ENCODE measurements at regions not wholly inside any gene's neighbourhood (a gene's known extent, or its start where the extent isn't known, plus 50 kb on each side); places are given as distances from the start of the nearest gene placed in this dataset.
A peak's percentile ranks its signal among the peaks of the same experiment; 100 is the strongest.

GRCh38 chr19:31070146-31071065 lies 278.8 kb downstream of the TSHZ3 start:
- TF ChIP-seq CTCF (IDR thresholded peaks at IDR 0.05; ENCODE audit: control insufficient read depth, insufficient read depth, low read depth, low read length, missing control alignments), result no peak
- DNase-seq (ENCODE audit: low read depth), result no peak
- no peak overlapping the region for H3K4me3 ChIP-seq (ENCODE audit: control insufficient read depth, low read depth, low read length)

DNA sequence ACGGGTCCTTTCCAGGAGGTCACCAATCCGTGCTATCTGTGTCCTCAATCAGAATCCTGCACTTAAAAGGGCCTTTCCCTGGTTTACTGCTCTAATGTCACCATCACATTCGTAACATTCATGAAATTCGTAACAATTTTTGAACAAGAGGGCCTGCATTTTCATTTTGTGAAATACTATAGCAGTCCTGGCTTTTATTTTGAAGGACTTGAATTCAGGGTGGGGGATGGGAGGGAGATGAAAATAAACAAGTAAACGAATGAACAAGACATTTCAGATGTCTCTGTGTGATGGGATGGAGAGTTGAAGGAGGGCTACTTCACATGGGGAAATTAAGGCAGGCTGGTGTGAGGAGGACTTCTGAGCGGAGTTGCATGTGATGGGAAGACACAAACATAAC lies 281.0 kb downstream of the TSHZ3 start:
- no peak for TF ChIP-seq CTCF (IDR thresholded peaks at IDR 0.05; ENCODE audit: control insufficient read depth, insufficient read depth, low read depth, low read length, missing control alignments)
- no peak overlapping the region for H3K4me3 ChIP-seq (ENCODE audit: control insufficient read depth, low read depth, low read length)
- no peak for DNase-seq (ENCODE audit: low read depth)

- peak; percentile 35 for DNase-seq (ENCODE audit: low read depth)
- no peak for TF ChIP-seq CTCF (IDR thresholded peaks at IDR 0.05; ENCODE audit: control insufficient read depth, insufficient read depth, low read depth, low read length, missing control alignments)
- H3K4me3 ChIP-seq (ENCODE audit: control insufficient read depth, low read depth, low read length), result no peak overlapping the region
These were observed 282.9 kb downstream of the TSHZ3 start for GRCh38 chr19:31066385-31066784.

GRCh38 chr19:31064491-31064890 lies 284.7 kb downstream of the TSHZ3 start:
- H3K4me3 ChIP-seq (ENCODE audit: control insufficient read depth, low read depth, low read length), result no peak overlapping the region
- no peak for DNase-seq (ENCODE audit: low read depth)
- TF ChIP-seq CTCF (IDR thresholded peaks at IDR 0.05; ENCODE audit: control insufficient read depth, insufficient read depth, low read depth, low read length, missing control alignments), result no peak

GRCh38 chr19:31058676-31059340 lies 290.4 kb downstream of the TSHZ3 start:
- no peak overlapping the region for H3K4me3 ChIP-seq (ENCODE audit: control insufficient read depth, low read depth, low read length)
- no peak for TF ChIP-seq CTCF (IDR thresholded peaks at IDR 0.05; ENCODE audit: control insufficient read depth, insufficient read depth, low read depth, low read length, missing control alignments)
- no peak for DNase-seq (ENCODE audit: low read depth)

- no peak for TF ChIP-seq CTCF (IDR thresholded peaks at IDR 0.05; ENCODE audit: control insufficient read depth, insufficient read depth, low read depth, low read length, missing control alignments)
- DNase-seq (ENCODE audit: low read depth), result no peak
- H3K4me3 ChIP-seq (ENCODE audit: control insufficient read depth, low read depth, low read length), result no peak overlapping the region
These were observed 291.8 kb downstream of the TSHZ3 start for GRCh38 chr19:31057476-31057875.
